ENCODE measurements at regions not wholly inside any gene's neighbourhood (a gene's known extent, or its start where the extent isn't known, plus 50 kb on each side); places are given as distances from the start of the nearest gene placed in this dataset.

DNA sequence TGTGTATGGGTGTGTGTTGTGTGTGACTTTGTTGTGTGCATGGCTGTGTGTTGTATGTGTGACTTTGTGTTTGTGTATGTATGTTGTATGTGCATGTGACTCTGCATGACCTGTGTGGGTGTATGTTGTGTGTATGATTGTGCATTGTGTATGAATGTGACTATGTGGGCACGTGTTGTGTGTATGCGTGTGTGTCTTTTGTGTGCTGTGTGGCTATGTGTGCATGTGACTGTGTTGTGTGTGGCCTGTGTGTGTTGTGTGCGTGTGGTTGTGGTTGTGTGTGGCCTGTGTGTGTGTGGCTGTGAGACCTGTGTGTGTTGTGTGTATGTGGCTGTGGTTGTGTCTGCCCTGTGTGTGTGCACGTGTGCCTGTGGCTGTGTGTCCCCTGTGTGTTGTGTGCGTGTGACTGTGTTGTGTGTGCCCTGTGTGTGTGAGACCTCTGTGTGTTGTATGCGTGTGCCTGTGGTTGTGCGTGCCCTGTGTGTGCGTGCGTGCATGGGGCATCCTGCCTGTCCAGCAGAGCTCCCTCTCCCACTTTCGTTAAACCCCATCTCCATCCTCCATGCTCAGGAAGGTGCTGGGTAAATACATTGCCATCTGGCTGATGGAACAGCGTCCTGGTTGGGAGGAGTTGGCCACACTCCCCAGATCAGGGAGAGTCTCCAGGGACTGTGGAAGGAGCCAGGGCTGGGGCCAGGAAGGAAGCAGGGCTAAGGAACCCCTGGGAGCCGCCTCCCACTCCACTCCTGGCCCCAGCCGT, 90.1 kb upstream of the GSE1 start (continued):
- TF ChIP-seq, protein P1, sequence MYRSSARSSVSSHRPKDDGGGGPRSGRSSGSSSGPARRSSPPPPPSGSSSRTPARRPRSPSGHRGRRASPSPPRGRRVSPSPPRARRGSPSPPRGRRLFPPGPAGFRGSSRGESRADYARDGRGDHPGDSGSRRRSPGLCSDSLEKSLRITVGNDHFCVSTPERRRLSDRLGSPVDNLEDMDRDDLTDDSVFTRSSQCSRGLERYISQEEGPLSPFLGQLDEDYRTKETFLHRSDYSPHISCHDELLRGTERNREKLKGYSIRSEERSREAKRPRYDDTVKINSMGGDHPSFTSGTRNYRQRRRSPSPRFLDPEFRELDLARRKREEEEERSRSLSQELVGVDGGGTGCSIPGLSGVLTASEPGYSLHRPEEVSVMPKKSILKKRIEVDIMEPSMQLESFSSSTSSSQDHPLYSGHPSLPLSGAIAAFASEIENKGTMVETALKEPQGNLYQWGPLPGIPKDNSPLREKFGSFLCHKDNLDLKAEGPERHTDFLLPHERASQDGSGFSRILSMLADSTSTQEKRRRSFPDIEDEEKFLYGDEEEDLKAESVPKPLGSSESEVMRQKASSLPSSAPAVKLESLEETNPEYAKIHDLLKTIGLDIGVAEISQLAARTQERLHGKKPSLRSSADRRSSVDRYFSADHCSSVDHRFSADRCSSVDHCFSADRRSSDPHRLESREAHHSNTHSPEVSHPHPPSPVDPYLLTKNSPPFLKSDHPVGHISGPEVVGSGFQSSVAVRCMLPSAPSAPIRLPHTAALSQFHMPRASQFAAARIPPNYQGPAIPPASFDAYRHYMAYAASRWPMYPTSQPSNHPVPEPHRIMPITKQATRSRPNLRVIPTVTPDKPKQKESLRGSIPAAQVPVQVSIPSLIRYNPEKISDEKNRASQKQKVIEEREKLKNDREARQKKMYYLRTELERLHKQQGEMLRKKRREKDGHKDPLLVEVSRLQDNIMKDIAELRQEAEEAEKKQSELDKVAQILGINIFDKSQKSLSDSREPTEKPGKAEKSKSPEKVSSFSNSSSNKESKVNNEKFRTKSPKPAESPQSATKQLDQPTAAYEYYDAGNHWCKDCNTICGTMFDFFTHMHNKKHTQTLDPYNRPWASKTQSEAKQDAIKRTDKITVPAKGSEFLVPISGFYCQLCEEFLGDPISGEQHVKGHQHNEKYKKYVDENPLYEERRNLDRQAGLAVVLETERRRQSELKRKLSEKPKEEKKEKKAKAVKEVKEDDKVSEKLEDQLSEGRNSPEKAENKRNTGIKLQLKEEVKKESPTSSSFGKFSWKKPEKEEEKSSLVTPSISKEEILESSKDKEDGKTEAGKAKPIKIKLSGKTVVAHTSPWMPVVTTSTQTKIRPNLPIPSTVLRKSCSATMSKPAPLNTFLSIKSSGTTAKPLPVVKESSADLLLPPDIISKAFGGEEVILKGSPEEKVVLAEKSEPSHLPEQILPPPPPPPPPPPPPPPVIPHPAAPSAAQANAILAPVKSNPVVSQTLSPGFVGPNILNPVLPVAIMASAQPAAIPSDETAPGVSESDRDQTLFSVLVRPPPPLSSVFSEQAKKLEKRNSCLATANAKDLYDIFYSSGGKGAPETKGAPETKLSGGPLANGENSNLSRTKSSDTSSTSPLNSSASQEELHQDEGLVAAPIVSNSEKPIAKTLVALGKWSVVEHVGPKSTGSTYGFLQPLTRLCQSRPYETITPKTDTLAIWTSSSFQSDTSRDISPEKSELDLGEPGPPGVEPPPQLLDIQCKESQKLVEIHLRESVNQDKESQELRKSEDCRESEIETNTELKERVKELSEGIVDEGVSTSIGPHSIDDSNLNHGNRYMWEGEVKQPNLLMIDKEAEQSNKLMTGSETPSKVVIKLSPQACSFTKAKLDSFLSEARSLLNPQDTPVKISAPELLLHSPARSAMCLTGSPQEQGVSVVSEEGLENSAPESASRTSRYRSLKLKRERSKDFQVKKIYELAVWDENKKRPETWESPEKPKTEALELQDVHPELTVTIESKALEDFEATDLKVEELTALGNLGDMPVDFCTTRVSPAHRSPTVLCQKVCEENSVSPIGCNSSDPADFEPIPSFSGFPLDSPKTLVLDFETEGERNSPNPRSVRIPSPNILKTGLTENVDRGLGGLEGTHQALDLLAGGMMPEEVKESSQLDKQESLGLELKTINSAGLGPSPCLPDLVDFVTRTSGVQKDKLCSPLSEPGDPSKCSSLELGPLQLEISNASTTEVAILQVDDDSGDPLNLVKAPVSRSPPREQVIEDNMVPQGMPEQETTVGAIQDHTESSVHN (CRISPR knock-in tag; IDR thresholded peaks at IDR 0.05) = peak; percentile 24; the same call in 1 of the 2 replicates
- TF ChIP-seq PHF8 (CRISPR knock-in tag; IDR thresholded peaks at IDR 0.05) = no peak
- TF ChIP-seq ZNF280D (CRISPR knock-in tag; IDR thresholded peaks at IDR 0.05) = no peak
- no peak for TF ChIP-seq PREB (CRISPR knock-in tag; IDR thresholded peaks at IDR 0.05)
- TF ChIP-seq RCOR2 (CRISPR knock-in tag; IDR thresholded peaks at IDR 0.05) = no peak
- peak; percentile 62; the same call in 1 of the 2 replicates for TF ChIP-seq HOXA9 (CRISPR knock-in tag; IDR thresholded peaks at IDR 0.05; ENCODE audit: borderline replicate concordance)
- TF ChIP-seq ZNF484 (CRISPR knock-in tag; IDR thresholded peaks at IDR 0.05; ENCODE audit: borderline replicate concordance, low read depth) = no peak
- no peak for TF ChIP-seq ZNF124 (CRISPR knock-in tag; IDR thresholded peaks at IDR 0.05)
- TF ChIP-seq ZSCAN30 (CRISPR knock-in tag; IDR thresholded peaks at IDR 0.05) = no peak
- TF ChIP-seq NFIC (IDR thresholded peaks at IDR 0.05; ENCODE audit: low read length) = no peak
- TF ChIP-seq SNAPC5 (CRISPR knock-in tag; IDR thresholded peaks at IDR 0.05; ENCODE audit: borderline replicate concordance) = no peak
- TF ChIP-seq ZMYM4 (CRISPR knock-in tag; IDR thresholded peaks at IDR 0.05) = no peak
